ENCODE measurements at regions not wholly inside any gene's neighbourhood (a gene's known extent, or its start where the extent isn't known, plus 50 kb on each side); places are given as distances from the start of the nearest gene placed in this dataset.

GRCh38 chr14:59009967-59010366, 178.5 kb upstream of the DAAM1 start:
- TF ChIP-seq, protein P1, sequence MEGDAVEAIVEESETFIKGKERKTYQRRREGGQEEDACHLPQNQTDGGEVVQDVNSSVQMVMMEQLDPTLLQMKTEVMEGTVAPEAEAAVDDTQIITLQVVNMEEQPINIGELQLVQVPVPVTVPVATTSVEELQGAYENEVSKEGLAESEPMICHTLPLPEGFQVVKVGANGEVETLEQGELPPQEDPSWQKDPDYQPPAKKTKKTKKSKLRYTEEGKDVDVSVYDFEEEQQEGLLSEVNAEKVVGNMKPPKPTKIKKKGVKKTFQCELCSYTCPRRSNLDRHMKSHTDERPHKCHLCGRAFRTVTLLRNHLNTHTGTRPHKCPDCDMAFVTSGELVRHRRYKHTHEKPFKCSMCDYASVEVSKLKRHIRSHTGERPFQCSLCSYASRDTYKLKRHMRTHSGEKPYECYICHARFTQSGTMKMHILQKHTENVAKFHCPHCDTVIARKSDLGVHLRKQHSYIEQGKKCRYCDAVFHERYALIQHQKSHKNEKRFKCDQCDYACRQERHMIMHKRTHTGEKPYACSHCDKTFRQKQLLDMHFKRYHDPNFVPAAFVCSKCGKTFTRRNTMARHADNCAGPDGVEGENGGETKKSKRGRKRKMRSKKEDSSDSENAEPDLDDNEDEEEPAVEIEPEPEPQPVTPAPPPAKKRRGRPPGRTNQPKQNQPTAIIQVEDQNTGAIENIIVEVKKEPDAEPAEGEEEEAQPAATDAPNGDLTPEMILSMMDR (IDR thresholded peaks at IDR 0.05) = no peak
- TF ChIP-seq POLR2A (IDR thresholded peaks at IDR 0.05) = no peak
- no peak overlapping the region for H3K27ac ChIP-seq

GRCh38 chr14:59013672-59014298, 174.7 kb upstream of the DAAM1 start:
- intact Hi-C loops (cut with DNase I) = loop anchor here in 1 of 2 donors (10.0 kb wide), 1 partner anchor 369 kb away; no protein-coding TSS in a partner anchor
- Histone ChIP-seq H3K27ac (no peak overlapping the region), H3K27me3 (no peaks in the 10 kb centered on the region), H3K36me3 (replicated peaks in 1 of 2) (no peaks in the 10 kb centered on the region), H3K9me3 (replicated peaks in 1 of 3) (peaks cover 0 to 7% (median 0%) of the 10 kb centered on the region in 3 donors), H3K4me3 (no peak overlapping the region), H3K4me1 (replicated peaks in 1 of 2) (no peaks in the 10 kb centered on the region)
- TF ChIP-seq, protein P1 (IDR thresholded peaks at IDR 0.05) = no peak
- TF ChIP-seq POLR2A (IDR thresholded peaks at IDR 0.05) = no peak
- 79 to 86% (median 81%) methylated on average over 7 of the region's 7 CpGs for WGBS, 4 donors
- no peak for DNase-seq

More at GRCh38 chr14:59009967-59010366, 178.5 kb upstream of the DAAM1 start:
- peaks cover 0 to 7% (median 0%) of the 10 kb centered on the region in 3 donors for H3K9me3 ChIP-seq (replicated peaks in 1 of 3)
- DNase-seq = no peak
- H3K4me1 ChIP-seq (replicated peaks in 1 of 2) = no peaks in the 10 kb centered on the region
- H3K4me3 ChIP-seq = no peak overlapping the region
- no peaks in the 10 kb centered on the region for H3K36me3 ChIP-seq (replicated peaks in 1 of 2)
- H3K27me3 ChIP-seq = no peaks in the 10 kb centered on the region
- intact Hi-C loops (cut with DNase I) = loop anchor here in 1 of 2 donors (10.0 kb wide), 1 partner anchor 365 kb away; no protein-coding TSS in a partner anchor

GRCh38 chr14:59015482-59015881, 173.0 kb upstream of the DAAM1 start:
- H3K27me3 ChIP-seq = no peaks in the 10 kb centered on the region
- H3K9me3 ChIP-seq (replicated peaks in 1 of 3) = peaks cover 0 to 7% (median 0%) of the 10 kb centered on the region in 3 donors
- H3K4me3 ChIP-seq = no peak overlapping the region
- TF ChIP-seq POLR2A (IDR thresholded peaks at IDR 0.05) = no peak
- TF ChIP-seq, protein P1 (IDR thresholded peaks at IDR 0.05) = no peak
- WGBS, 4 donors = 87 to 90% (median 88%) methylated on average over 3 of the region's 3 CpGs; no CpG with 5 or more reads in 1 of the 4 donors
- H3K27ac ChIP-seq = no peak overlapping the region
- intact Hi-C loops (cut with DNase I) = loop anchor here in 1 of 2 donors (10.0 kb wide), 1 partner anchor 371 kb away; no protein-coding TSS in a partner anchor
- H3K36me3 ChIP-seq (replicated peaks in 1 of 2) = no peaks in the 10 kb centered on the region
- no peaks in the 10 kb centered on the region for H3K4me1 ChIP-seq (replicated peaks in 1 of 2)
- no peak for DNase-seq

DNA sequence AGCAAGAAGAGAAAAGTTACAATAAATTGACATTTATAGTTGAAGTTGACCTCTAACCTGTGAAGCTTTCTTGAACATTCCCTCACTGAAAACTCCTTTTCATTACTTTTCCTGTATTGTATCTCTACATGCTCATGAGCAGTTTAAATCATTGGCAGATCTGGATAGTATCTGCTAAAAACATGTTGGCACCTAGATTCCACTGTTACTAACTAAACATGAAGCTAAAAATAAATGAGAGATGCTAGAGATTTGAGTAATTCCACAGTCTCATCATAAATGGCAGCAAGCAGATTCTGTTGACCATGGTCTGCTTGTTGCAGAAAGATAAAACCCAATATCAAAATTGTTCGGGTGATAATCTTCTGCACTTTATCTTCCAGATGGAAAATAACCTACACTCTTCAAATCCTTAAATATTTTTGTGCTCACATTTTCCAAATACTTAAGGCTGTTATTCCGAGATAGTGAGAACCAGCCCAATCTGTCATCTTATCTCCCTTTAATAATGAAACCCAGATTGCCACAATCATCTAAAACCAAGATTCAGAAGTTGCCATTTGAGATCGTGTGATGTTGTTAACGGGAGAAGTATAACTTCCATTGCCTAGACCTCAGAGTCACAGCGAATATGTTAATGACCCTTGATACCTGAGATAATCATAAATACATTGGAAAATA, 171.0 kb upstream of the DAAM1 start:
- no peak for DNase-seq
- H3K27me3 ChIP-seq = no peaks in the 10 kb centered on the region
- WGBS, 4 donors = 62 to 73% (median 65%) methylated on average over 5 of the region's 5 CpGs
- TF ChIP-seq POLR2A (IDR thresholded peaks at IDR 0.05) = no peak
- TF ChIP-seq, protein P1 (IDR thresholded peaks at IDR 0.05) = no peak
- no peak overlapping the region for H3K27ac ChIP-seq
- H3K4me1 ChIP-seq (replicated peaks in 1 of 2) = no peaks in the 10 kb centered on the region
- no peak overlapping the region for H3K4me3 ChIP-seq
- intact Hi-C loops (cut with DNase I) = loop anchor here in 1 of 2 donors (10.0 kb wide), 1 partner anchor 373 kb away; no protein-coding TSS in a partner anchor
- H3K36me3 ChIP-seq (replicated peaks in 1 of 2) = no peaks in the 10 kb centered on the region
- H3K9me3 ChIP-seq (replicated peaks in 1 of 3) = peaks cover 0 to 7% (median 0%) of the 10 kb centered on the region in 3 donors

All from adrenal gland (tissue), 9 donors.